Ectodermal cell (in vitro differentiated cells): ENCODE measurements at regions not wholly inside any gene's neighbourhood (a gene's known extent, or its start where the extent isn't known, plus 50 kb on each side); places are given as distances from the start of the nearest gene placed in this dataset.

ENCODE experiments used
- H3K27ac ChIP-seq: 2 replicates; pipeline ENCODE4 v1.7.0; 2013; ENCODE audit warnings: mild to moderate bottlenecking, low read depth, low read length; ENCODE audit not compliant: insufficient read depth, poor library complexity, severe bottlenecking
- H3K27me3 ChIP-seq: 2 replicates; pipeline ENCODE4 v1.7.0; 2013; ENCODE audit warnings: mild to moderate bottlenecking, low read length; ENCODE audit not compliant: insufficient read depth, control insufficient read depth, poor library complexity, severe bottlenecking
- H3K36me3 ChIP-seq: one replicate; pipeline ENCODE4 v1.7.0; 2013; ENCODE audit warnings: low read length; ENCODE audit not compliant: control insufficient read depth, insufficient read depth
- H3K4me1 ChIP-seq: one replicate; pipeline ENCODE4 v1.7.0; 2013; ENCODE audit warnings: low read length; ENCODE audit not compliant: control insufficient read depth, insufficient read depth
- H3K4me3 ChIP-seq: 2 replicates; pipeline ENCODE4 v1.7.0; 2013; ENCODE audit warnings: low read depth, low read length, control low read depth; ENCODE audit not compliant: insufficient read depth
- H3K9me3 ChIP-seq: 2 replicates; pipeline ENCODE4 v1.7.0; 2013; ENCODE audit warnings: mild to moderate bottlenecking, low read length, moderate library complexity; ENCODE audit not compliant: control insufficient read depth
- WGBS, 2 experiments: methylation state at CpG; one replicate each; pipeline ENCODE4 v1.1.7; 2013; ENCODE audit warnings: missing lambda C conversion rate in 2 of 2; 5-methylcytosine and 5-hydroxymethylcytosine counted together

DNA sequence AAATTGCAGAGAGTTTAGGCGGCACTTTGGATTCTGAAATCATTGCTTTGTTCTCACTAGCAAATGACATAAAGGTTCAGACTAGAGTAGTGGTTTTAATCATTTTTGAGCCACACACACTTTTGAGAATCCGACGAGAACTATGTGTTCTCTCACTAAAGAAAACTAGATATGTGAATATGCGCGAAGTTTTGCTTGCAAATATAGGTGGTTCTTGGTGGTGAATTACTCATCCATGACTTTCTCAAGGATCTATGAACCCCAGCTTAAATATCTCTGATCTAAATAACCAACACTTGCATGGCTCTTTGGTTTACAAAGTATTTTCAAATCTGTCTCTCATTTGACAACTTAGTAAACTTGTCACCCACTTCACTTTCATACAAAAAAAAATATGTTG is 54.8 kb downstream of the NOG start:
- WGBS, 2 experiments = 87 to 90% methylated on average over 3 to 5 of the region's 5 CpGs
- H3K4me3 ChIP-seq = no peak overlapping the region
- H3K27me3 ChIP-seq = no peaks in the 10 kb centered on the region
- H3K4me1 ChIP-seq = no peaks in the 10 kb centered on the region
- no peak overlapping the region for H3K27ac ChIP-seq
- H3K9me3 ChIP-seq = no peaks in the 10 kb centered on the region
- no peaks in the 10 kb centered on the region for H3K36me3 ChIP-seq

DNA sequence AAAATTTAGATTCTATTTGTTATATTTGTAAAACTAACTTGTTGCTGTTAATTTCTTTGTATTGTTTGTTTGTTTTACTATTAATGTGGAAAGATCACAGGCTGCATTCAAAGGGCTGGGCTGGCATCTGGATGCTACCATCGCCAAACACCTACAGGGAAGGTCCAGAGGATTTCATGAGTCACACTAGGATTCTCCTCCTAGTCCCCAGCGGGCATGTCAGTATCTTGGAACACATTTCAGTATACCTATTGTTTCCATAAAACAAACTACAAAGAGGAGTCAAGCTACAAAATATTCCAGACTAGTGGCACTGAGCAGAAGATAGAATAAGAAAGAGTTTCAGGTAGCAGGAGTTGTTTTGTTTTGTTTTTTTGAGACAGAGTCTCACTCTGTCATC is 55.3 kb downstream of the NOG start:
- no peaks in the 10 kb centered on the region for H3K27me3 ChIP-seq
- no peak overlapping the region for H3K4me3 ChIP-seq
- H3K36me3 ChIP-seq = no peaks in the 10 kb centered on the region
- H3K4me1 ChIP-seq = no peaks in the 10 kb centered on the region
- H3K9me3 ChIP-seq = no peaks in the 10 kb centered on the region
- WGBS, 2 experiments = 74 to 80% methylated on average over 2 of the region's 2 CpGs
- H3K27ac ChIP-seq = no peak overlapping the region

GRCh38 chr17:56652628-56653027 is 59.1 kb downstream of the NOG start:
- Histone ChIP-seq H3K4me3 (no peak overlapping the region), H3K27me3 (no peaks in the 10 kb centered on the region), H3K4me1 (no peaks in the 10 kb centered on the region), H3K36me3 (no peaks in the 10 kb centered on the region), H3K27ac (no peak overlapping the region), H3K9me3 (no peaks in the 10 kb centered on the region)
- 40 to 47% methylated on average over 2 of the region's 2 CpGs for WGBS, 2 experiments

DNA sequence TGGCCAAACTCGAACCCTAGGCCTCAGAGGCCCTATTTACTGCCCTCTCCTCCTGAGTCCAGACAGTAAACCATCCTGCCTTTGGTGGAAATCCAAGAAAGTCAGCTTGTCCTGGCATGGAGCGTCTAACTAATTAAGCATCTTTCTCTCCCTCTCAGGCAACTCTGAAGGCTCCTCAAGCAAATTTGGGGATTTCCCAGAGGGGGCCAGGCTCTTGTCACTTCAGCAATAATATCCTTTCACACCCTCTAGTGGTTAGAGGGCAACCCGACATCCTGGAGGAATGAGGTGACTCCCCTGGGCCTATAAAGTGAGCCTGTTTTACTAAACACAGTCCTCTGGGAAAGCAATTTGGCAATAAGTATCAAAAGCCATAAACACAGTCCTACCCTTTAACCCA is 60.4 kb downstream of the NOG start:
- WGBS, 2 experiments = 37 to 45% methylated on average over 3 of the region's 3 CpGs
- Histone ChIP-seq H3K27ac (no peak overlapping the region), H3K27me3 (no peaks in the 10 kb centered on the region), H3K4me1 (no peaks in the 10 kb centered on the region), H3K4me3 (no peak overlapping the region), H3K9me3 (no peaks in the 10 kb centered on the region), H3K36me3 (no peaks in the 10 kb centered on the region)

GRCh38 chr17:56656701-56657327 is 63.3 kb downstream of the NOG start:
- H3K27ac ChIP-seq = no peak overlapping the region
- no peaks in the 10 kb centered on the region for H3K4me1 ChIP-seq
- H3K27me3 ChIP-seq = no peaks in the 10 kb centered on the region
- H3K9me3 ChIP-seq = no peaks in the 10 kb centered on the region
- no peaks in the 10 kb centered on the region for H3K36me3 ChIP-seq
- no peak overlapping the region for H3K4me3 ChIP-seq
- WGBS, 2 experiments = 93 to 98% methylated on average over 5 of the region's 5 CpGs

GRCh38 chr17:56658648-56659047 is 65.1 kb downstream of the NOG start:
- Histone ChIP-seq H3K27me3 (no peaks in the 10 kb centered on the region), H3K36me3 (no peaks in the 10 kb centered on the region), H3K4me3 (no peak overlapping the region), H3K9me3 (no peaks in the 10 kb centered on the region), H3K27ac (no peak overlapping the region), H3K4me1 (no peaks in the 10 kb centered on the region)
- WGBS, 2 experiments = 96 to 97% methylated on average over 5 of the region's 5 CpGs

DNA sequence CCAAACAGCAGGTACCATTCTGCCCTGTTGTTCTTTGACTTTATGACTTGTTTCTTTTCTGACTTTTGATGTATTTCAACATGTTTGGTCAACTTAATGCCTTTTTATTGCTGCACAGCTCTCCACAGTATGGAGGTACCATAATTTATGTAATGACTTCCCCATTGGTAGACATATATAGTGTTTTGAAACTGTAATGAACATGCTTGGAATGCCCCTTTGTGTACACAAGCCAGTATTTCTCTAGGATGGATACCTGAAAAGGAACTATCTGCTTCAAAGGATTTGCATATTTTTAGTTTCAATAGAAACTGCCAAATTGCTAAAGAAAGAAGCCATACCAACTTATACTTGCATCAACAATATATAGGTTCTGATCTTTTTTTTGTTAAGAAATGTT is 66.1 kb downstream of the NOG start:
- Histone ChIP-seq H3K4me1 (no peaks in the 10 kb centered on the region), H3K36me3 (no peaks in the 10 kb centered on the region), H3K27me3 (no peaks in the 10 kb centered on the region), H3K9me3 (no peaks in the 10 kb centered on the region), H3K27ac (no peak overlapping the region), H3K4me3 (no peak overlapping the region)

DNA sequence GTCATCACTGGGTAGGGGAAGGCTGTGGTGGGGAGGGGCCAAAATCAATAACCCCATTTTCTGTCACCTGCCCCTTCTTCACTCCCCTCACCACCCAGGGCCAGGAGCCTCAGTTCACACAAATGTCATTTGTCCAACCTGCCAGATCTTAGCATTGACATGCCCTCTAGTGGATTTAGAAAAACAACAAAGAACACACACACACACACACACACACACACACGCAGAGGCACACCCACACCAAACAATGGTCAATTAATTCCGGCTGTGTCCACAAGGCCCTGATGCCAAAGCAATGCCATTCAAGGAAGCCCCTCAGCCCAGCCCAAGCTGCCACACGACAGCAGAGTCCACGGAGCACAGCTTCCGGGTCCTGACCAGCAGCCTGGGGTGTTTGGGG is 68.4 kb downstream of the NOG start:
- Histone ChIP-seq H3K4me1 (no peaks in the 10 kb centered on the region), H3K9me3 (no peaks in the 10 kb centered on the region), H3K36me3 (no peaks in the 10 kb centered on the region), H3K4me3 (no peak overlapping the region), H3K27me3 (no peaks in the 10 kb centered on the region), H3K27ac (no peak overlapping the region)
- WGBS, 2 experiments = 84 to 89% methylated on average over 5 of the region's 5 CpGs

DNA sequence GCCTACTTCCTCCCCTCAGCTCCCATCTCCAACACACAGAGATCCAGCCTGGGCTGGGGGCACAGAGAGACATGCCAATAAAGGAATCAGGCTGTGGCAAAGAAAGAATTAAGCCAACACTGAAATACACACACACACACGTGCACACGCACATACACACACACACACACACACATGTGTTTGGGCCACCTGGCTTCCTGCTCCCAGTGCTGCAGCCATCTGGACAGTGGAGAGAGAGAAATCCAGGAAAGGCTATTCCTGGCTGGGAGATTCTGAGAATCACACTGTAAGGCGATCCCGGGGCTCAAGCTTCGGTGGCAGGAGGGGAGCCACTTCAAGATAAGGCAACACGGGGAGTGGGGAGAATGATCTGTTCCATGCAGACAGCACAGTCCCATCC is 72.4 kb downstream of the NOG start:
- Histone ChIP-seq H3K4me1 (no peaks in the 10 kb centered on the region), H3K4me3 (no peak overlapping the region), H3K36me3 (no peaks in the 10 kb centered on the region), H3K27me3 (no peaks in the 10 kb centered on the region), H3K27ac (no peak overlapping the region), H3K9me3 (no peaks in the 10 kb centered on the region)
- 74 to 81% methylated on average over 6 of the region's 6 CpGs for WGBS, 2 experiments

DNA sequence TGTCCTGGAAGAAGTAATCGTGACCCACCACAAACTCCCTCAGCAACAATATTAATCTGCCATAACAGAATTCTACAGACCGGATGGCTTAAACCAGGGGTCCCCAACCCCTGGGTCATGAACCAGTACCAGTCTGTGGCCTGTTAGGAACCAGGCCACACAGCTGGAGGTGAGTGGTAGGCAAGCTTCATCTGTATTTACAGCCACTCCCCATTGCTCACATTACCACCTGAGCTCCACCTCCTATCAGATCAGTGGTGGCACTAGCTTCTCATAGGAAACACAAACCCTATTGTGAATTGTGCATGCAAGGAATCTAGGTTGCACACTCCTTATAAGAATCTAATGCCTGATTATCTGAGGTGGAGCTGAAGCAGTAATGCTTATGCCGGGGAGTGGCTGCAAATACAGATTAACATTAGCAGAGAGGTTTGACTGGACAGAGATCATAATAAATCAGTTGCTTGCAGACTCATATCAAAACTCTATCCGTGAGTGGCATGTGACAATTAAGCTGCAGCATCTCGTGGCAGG is 74.5 kb downstream of the NOG start:
- H3K36me3 ChIP-seq = no peaks in the 10 kb centered on the region
- 72 to 75% methylated on average over 5 of the region's 5 CpGs for WGBS, 2 experiments
- H3K27me3 ChIP-seq = no peaks in the 10 kb centered on the region
- no peak overlapping the region for H3K4me3 ChIP-seq
- H3K27ac ChIP-seq = no peak overlapping the region
- no peaks in the 10 kb centered on the region for H3K4me1 ChIP-seq
- H3K9me3 ChIP-seq = no peaks in the 10 kb centered on the region

DNA sequence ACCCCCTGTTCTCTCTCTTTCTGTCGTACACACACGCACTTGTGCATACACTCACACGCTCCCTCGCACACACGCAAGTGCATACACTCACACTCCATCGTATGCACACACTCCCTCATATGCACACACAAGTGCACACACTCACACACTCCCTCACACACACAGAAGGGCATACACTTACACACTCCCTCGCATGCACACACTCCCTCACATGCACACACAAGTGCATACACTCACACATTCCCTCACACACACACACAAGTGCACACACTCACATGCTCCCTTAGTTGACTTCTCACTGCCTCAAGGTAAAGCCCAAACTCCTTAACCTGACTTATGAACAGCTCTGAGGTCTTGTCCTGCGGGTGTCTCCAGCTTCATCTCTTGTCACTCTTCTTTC is 78.7 kb downstream of the NOG start:
- no peaks in the 10 kb centered on the region for H3K36me3 ChIP-seq
- H3K27ac ChIP-seq = no peak overlapping the region
- H3K4me3 ChIP-seq = no peak overlapping the region
- no peaks in the 10 kb centered on the region for H3K4me1 ChIP-seq
- 92 to 94% methylated on average over 8 of the region's 8 CpGs for WGBS, 2 experiments
- no peaks in the 10 kb centered on the region for H3K9me3 ChIP-seq
- H3K27me3 ChIP-seq = no peaks in the 10 kb centered on the region
